Fibroblast of skin of left quadriceps (primary cell): ENCODE measurements at regions not wholly inside any gene's neighbourhood (a gene's known extent, or its start where the extent isn't known, plus 50 kb on each side); places are given as distances from the start of the nearest gene placed in this dataset.
"Not testable (repeated sequence)": the region's sequence is repeated elsewhere in the genome, so short reads cannot be mapped to it uniquely, and the experiment has no call there.

Experiments used
- DNase-seq, 2 experiments: peaks; one replicate each; pipeline ENCODE4 v3.0.0-alpha.2; 2013; ENCODE audit warnings: low read depth in 2 of 2

GRCh38 chr7:119100611-119101258 lies 876.2 kb downstream of the ANKRD7 start:
- not testable (repeated sequence) for DNase-seq

GRCh38 chr7:119102291-119102690 lies 877.8 kb downstream of the ANKRD7 start:
- DNase-seq: no peak

GRCh38 chr7:119105381-119105780 lies 880.9 kb downstream of the ANKRD7 start:
- no peak for DNase-seq

DNA sequence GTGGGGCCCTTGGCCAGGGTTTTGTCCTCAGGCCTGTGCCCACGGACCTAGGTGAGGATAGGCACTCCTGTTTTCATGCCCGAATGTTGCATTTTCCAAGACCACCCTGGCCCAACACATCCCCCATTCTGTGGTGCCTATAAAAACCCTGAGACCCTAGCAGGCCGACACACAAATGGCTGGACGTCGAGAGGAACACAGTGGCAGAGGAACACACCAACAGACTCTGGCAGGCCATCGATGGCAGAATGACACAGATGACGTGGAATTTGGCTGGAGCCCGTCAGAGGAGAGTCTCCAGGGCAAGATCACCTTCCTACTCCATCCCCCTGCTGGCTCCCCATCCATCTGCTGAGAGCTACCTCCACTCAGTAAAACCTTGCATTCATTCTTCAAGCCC lies 898.8 kb downstream of the ANKRD7 start:
- DNase-seq: no peak

DNA sequence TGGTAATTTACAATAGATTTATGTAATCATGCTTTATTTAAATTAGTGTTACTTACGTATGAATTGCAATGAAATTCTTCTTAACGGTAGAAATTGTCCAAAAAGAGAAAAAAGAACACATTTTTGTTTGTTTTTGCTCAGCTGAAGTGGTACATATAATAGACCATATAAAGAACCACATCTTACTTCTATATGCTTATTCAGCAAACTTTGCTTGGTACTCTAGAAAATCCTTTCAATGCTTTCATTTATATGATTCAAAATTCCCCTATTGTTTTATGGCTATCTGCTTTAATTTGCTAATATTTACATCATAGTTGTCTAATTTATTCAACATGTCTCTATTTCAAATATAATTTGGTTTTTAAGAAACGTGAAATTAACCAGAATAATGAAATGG lies 903.2 kb downstream of the ANKRD7 start:
- DNase-seq: no peak

GRCh38 chr7:119132436-119132835 lies 907.9 kb downstream of the ANKRD7 start:
- DNase-seq: no peak

DNA sequence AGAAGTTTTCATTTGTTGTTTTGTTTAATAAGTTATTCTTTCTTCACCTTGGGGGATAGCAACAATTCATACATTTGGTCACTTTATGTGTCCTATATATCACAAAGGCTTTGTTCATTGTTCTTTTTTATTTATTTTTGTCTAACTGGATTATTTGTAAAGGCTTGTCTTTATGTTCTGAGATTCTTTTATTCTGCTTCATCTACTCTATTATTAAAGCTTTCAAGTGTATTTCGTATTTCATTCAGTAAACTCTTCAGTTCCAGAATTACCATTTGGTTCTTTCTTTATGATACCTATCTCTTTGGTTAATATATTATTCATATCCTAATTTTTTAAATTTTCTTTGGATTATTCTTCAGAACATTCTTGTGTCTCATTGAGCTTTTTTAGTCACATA lies 942.9 kb downstream of the ANKRD7 start:
- DNase-seq: no peak

DNA sequence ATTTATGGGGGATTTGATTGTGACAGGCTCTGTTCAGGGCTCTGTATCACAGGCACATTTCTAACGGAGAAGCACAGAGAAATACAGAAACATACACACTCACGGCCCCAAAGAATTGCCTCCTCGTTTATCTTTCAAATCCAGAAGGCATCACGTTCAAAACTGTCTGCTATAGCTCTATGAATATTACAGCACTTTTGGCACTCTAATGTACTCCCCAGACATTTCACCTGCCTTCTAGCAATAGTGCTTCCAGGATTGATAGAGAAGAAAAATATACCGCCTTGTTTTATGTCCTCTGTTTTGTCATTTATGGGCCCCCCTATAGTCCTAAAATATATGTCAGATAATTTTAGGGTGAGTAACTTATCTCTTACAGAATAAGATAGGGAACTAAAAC lies 947.5 kb downstream of the ANKRD7 start:
- no peak for DNase-seq

DNA sequence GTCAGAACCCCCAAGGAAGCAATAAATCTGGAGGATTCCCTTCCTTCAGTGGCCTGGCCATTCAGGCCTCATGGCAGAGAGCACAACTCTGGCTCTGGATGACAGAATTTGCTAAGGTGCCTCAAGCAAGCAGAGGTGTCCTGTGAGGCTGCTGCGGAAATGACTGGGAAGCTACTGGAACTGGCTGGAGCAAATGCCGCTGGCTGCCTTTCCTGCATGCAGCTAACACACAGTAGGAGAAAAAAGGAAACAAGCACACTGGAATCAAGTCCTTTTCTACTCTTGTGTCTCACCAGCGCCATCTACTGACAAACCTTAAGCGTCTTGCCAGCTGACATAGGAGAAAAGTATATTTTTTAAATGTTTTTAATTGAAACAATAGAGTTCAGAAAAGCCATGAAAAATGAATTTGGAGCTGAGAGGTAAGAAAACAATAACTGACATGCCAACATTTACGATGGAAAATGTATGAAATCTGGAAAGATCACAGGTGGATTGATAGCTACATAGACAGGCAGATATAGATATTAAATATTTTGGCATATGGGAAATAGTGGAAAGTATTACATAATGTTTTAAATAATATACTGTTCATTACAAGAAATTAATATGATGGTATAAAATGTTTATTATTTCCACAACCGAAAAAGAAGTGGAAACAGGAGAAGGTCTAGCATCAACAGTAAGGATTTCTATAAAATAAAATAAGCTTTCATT lies 951.6 kb downstream of the ANKRD7 start:
- DNase-seq: peak; percentile 9

DNA sequence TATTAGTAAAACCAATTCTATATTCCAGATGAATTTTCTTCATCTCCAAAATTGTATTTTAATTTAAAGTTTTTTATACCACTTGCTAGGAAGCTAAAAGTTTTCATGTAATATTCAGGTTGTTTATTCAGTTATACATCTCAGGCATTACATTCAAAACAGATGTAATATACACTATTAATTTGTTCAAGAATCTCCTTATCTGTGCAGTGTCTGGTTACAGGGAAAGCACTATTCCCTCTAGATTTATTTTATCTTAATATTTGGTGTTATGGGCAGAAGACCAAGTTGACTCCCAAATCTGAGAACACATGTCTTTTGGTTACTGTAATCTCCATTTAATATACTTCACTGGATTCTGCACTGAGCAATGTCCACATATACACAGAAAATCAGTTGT lies 953.4 kb downstream of the ANKRD7 start:
- no peak for DNase-seq

DNA sequence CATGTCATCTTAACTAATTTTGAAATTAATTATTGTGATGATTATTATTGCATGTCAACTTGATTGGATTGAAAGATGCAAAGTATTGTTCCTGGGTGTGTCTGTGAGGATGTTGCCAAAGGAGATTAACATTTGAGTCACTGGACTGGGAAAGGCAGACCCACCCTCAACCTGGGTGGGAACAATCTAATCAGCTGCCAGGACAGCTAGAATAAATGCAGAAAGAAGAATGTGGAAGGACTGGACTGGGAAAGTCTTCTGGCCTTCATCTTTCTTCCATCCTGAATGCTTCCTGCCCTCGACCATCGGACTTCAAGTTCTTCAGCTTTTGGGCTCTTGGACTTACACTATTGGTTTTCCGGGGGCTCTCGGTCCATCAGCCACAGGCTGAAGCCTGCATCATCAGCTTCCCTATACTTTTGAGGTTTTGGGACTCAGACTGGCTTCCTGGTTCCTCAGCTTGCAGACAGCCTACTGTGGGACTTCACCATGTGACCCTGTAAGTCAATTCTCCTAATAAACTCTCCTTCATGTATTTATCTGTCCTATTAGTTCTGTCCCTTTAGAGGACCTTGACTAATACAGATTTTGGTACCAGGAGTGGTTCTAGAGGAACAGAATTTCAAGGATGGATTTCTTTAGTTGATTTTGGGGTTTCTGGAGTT lies 959.8 kb downstream of the ANKRD7 start:
- no peak for DNase-seq

- no peak for DNase-seq
Observed at GRCh38 chr7:119196183-119196582, 971.7 kb downstream of the ANKRD7 start.

GRCh38 chr7:119197172-119197876 lies 972.8 kb downstream of the ANKRD7 start:
- no peak for DNase-seq

- DNase-seq: peak; percentile 1
Observed at GRCh38 chr7:119197877-119198527, 973.5 kb downstream of the ANKRD7 start.

GRCh38 chr7:119219663-119220062 lies 995.2 kb downstream of the ANKRD7 start:
- no peak for DNase-seq

GRCh38 chr7:119223930-119224329 lies 999.4 kb downstream of the ANKRD7 start:
- DNase-seq: no peak

DNA sequence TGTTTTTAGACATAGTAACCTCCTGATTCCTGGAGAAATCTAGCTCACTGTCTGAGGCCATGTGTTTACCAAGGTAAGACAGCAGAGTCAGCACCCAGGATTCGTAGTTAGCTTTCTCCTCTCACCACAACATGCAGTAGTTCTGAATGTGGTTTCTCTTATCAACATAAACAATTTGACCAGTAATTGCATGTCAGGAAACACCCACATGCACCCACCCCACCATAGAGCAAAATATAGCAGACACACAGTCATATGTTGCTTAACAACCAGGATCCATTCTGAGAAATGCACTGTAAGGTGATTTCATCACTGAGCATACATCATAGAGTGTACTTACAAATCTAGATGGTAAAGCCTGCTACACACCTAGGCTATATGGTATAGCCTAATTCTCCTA lies 1004.0 kb downstream of the ANKRD7 start:
- no peak for DNase-seq

- DNase-seq: no peak
Observed at GRCh38 chr7:119232091-119232490, 1007.6 kb downstream of the ANKRD7 start.

- DNase-seq: no peak
Observed at GRCh38 chr7:119233015-119233414, 1008.5 kb downstream of the ANKRD7 start.

DNA sequence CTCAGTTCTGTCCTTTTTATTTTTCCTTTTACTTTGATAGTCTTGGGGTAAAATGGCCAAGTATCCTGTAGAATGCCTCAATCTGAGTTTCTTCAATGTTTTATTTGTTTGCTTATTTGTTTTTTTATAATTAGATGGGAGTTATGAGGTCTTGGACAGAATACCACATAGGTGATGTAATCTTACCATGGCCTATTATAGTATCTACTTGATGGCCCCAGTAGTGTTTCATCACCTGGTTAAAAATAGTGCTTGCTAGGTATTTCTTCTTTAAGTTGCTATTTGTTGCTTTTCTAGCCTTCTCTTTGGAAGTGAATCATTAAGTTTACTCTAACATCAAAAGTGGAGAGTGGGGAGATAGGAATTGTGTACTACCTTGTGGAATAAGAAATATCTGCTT lies 1020.0 kb upstream of the KCND2 start:
- DNase-seq: no peak

- no peak for DNase-seq
Observed at GRCh38 chr7:119254742-119255141, 1018.2 kb upstream of the KCND2 start.

- DNase-seq: no peak
Observed at GRCh38 chr7:119256001-119256400, 1017.0 kb upstream of the KCND2 start.
